ENCODE measurements at regions not wholly inside any gene's neighbourhood (a gene's known extent, or its start where the extent isn't known, plus 50 kb on each side); places are given as distances from the start of the nearest gene placed in this dataset.

DNA sequence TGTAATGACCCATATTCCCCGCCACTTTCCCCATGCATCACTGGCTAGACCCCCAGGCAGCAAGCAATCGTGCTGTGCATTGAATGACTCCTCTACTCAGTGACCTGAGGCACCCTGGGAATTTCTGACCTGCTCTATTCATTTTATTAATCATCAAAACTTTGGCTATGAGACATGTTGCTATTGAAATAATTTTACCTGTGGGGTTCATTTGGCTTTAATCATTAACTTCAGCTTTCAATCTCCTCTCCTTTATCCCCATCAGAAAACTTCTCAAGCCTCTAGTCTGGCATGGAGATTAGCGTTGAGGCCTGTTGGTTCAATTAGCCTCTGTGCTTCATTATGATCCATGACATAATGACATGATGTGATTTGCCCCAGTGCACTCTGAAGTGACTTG, 429.0 kb downstream of the ZNF608 start:
- peak in 1 of 2 donors; percentile 9 for DNase-seq
- Histone ChIP-seq H3K4me3 (no peak overlapping the region), H3K27me3 (no peaks in the 10 kb centered on the region), H3K36me3 (no peaks in the 10 kb centered on the region), H3K27ac (no peak overlapping the region), H3K4me1 (no peaks in the 10 kb centered on the region), H3K9me3 (no peaks in the 10 kb centered on the region)
- WGBS, 5 donors: 81 to 91% (median 85%) methylated on average over 3 of the region's 3 CpGs
- intact Hi-C loops (cut with DNase I; ENCODE audit: low total_unique reads): no loop called here
- TF ChIP-seq, protein P1, sequence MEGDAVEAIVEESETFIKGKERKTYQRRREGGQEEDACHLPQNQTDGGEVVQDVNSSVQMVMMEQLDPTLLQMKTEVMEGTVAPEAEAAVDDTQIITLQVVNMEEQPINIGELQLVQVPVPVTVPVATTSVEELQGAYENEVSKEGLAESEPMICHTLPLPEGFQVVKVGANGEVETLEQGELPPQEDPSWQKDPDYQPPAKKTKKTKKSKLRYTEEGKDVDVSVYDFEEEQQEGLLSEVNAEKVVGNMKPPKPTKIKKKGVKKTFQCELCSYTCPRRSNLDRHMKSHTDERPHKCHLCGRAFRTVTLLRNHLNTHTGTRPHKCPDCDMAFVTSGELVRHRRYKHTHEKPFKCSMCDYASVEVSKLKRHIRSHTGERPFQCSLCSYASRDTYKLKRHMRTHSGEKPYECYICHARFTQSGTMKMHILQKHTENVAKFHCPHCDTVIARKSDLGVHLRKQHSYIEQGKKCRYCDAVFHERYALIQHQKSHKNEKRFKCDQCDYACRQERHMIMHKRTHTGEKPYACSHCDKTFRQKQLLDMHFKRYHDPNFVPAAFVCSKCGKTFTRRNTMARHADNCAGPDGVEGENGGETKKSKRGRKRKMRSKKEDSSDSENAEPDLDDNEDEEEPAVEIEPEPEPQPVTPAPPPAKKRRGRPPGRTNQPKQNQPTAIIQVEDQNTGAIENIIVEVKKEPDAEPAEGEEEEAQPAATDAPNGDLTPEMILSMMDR (IDR thresholded peaks at IDR 0.05): no peak
- TF ChIP-seq POLR2AphosphoS5 (IDR thresholded peaks at IDR 0.05) (no peak), POLR2A (IDR thresholded peaks at IDR 0.05) (no peak), EP300 (IDR thresholded peaks at IDR 0.05) (no peak)

DNA sequence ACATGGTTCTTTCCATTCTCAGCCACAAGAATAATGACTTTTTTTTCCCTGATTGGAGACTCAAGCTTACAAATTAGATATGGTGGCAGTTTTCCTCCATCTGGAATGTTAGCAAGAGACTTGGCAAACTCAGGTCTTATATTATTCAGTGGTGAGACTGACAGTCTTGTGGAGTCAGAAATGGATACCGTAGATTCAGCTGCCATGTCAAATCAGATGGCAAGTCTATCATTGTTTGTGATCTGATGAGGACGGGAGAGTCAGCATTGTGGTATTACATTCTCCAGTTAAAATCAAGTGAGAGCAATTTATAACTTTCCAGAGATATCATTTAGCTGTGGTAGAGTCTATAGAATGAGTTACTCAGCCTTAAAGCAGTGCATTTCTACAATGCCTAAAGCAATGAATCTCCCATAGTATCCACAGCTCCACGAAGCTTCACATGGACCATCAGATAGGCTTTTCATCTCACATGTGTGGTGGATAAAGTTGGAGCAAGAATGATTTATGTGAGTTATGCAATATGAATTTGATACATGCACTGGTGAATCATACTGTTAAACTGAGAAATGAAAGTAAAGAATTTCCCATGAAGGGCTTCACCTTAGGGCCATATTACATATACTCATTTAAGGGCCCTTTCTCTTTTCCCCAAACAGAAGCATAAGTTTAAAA, 430.6 kb downstream of the ZNF608 start:
- no peak overlapping the region for H3K4me3 ChIP-seq
- no peaks in the 10 kb centered on the region for H3K27me3 ChIP-seq
- H3K36me3 ChIP-seq: no peaks in the 10 kb centered on the region
- H3K27ac ChIP-seq: no peak overlapping the region
- H3K9me3 ChIP-seq: no peaks in the 10 kb centered on the region
- DNase-seq: no peak
- intact Hi-C loops (cut with DNase I; ENCODE audit: low total_unique reads): no loop called here
- WGBS, 5 donors: 78 to 93% (median 90%) methylated on average over 3 of the region's 3 CpGs
- TF ChIP-seq POLR2AphosphoS5 (IDR thresholded peaks at IDR 0.05): no peak
- H3K4me1 ChIP-seq: no peaks in the 10 kb centered on the region

- Histone ChIP-seq H3K27ac (no peak overlapping the region), H3K4me1 (peaks cover 0 to 12% (median 2%) of the 10 kb centered on the region in 4 donors), H3K4me3 (no peak overlapping the region), H3K36me3 (no peaks in the 10 kb centered on the region), H3K9me3 (no peaks in the 10 kb centered on the region), H3K27me3 (no peaks in the 10 kb centered on the region)
- peak in 1 of 2 donors; percentile 52 for DNase-seq
- TF ChIP-seq, protein P1 (IDR thresholded peaks at IDR 0.05): no peak
- TF ChIP-seq EP300 (IDR thresholded peaks at IDR 0.05): no peak
- peak in 1 of 3 donors; percentile 10 for TF ChIP-seq POLR2AphosphoS5 (IDR thresholded peaks at IDR 0.05)
- 49 to 58% (median 53%) methylated on average over 3 of the region's 3 CpGs for WGBS, 5 donors
- intact Hi-C loops (cut with DNase I; ENCODE audit: low total_unique reads): no loop called here
Measured at GRCh38 chr5:124310453-124310852, 436.0 kb downstream of the ZNF608 start.

DNA sequence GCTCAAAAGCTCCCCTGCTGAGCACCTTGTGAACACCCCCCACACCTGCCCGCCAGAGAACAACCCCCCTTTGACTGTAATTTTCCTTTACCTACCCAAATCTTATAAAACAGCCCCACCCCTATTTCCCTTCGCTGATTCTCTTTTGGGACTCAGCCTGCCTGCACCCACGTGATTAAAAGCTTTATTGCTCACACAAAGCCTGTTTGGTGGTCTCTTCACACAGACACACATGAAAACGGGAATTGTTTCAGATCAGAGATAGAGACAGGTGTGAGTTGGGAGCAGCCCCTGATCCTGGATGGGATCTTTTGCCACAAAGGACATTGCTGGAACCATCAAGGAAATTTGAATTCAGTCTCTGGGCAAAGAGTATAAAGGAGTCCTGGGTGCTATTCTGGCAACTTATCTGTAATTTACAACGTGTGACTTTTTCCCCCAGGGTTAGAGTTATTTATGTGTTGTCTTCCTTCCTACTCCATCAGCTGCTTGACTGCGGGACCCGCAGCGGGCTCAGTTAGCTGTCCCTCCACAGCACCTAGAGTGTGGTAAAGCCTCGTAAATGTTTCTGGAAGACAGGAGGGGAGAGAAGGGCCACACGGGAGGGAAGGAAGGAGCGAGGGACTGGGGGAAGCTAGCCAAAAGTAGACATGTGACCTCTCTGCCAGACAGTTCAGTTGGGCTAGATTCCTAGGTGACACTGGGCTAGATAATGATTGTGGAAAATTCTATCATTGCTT, 437.0 kb downstream of the ZNF608 start:
- Histone ChIP-seq H3K9me3 (no peaks in the 10 kb centered on the region), H3K27ac (no peak overlapping the region), H3K27me3 (no peaks in the 10 kb centered on the region), H3K36me3 (no peaks in the 10 kb centered on the region), H3K4me3 (no peak overlapping the region), H3K4me1 (peaks cover 0 to 12% (median 2%) of the 10 kb centered on the region in 4 donors)
- TF ChIP-seq POLR2A (IDR thresholded peaks at IDR 0.05) (no peak), POLR2AphosphoS5 (IDR thresholded peaks at IDR 0.05) (no peak), EP300 (IDR thresholded peaks at IDR 0.05) (no peak)
- TF ChIP-seq, protein P1 (IDR thresholded peaks at IDR 0.05): no peak
- 64 to 81% (median 68%) methylated on average over 11 of the region's 11 CpGs for WGBS, 5 donors
- DNase-seq: peak in 1 of 2 donors; percentile 7
- intact Hi-C loops (cut with DNase I; ENCODE audit: low total_unique reads): no loop called here

GRCh38 chr5:124303366-124303765, 443.1 kb downstream of the ZNF608 start:
- intact Hi-C loops (cut with DNase I; ENCODE audit: low total_unique reads): no loop called here
- WGBS, 5 donors: 85 to 98% (median 93%) methylated on average over 1 of the region's 1 CpG
- no peak overlapping the region for H3K4me3 ChIP-seq
- TF ChIP-seq, protein P1 (IDR thresholded peaks at IDR 0.05): no peak
- no peak for TF ChIP-seq EP300 (IDR thresholded peaks at IDR 0.05)
- TF ChIP-seq POLR2A (IDR thresholded peaks at IDR 0.05): no peak
- no peaks in the 10 kb centered on the region for H3K27me3 ChIP-seq
- H3K9me3 ChIP-seq: no peaks in the 10 kb centered on the region
- peak overlapping the region in 1 of 5 donors; percentile 38 for H3K27ac ChIP-seq
- no peaks in the 10 kb centered on the region for H3K36me3 ChIP-seq
- H3K4me1 ChIP-seq: peaks cover 0 to 18% (median 10%) of the 10 kb centered on the region in 4 donors
- no peak for DNase-seq

Data from stomach (tissue), 8 donors.